SK-N-MC (cell line): ENCODE measurements at regions not wholly inside any gene's neighbourhood (a gene's known extent, or its start where the extent isn't known, plus 50 kb on each side); places are given as distances from the start of the nearest gene placed in this dataset.

Experiments used
- DNase-seq: peaks from one replicate; pipeline ENCODE4 v3.0.0-alpha.2; 2011; ENCODE audit warnings: low read depth, low spot score
- H3K27ac ChIP-seq: fragments of 200-600 bp; sonication (generic); 2 replicates; pipeline ENCODE4 v1.5.1; 2016; ENCODE audit warnings: mixed run types
- H3K36me3 ChIP-seq: fragments of 200-600 bp; sonication (generic); 2 replicates; pipeline ENCODE4 v1.6.1; 2017; ENCODE audit warnings: antibody characterized with exemption, low read length, mixed read lengths; ENCODE audit not compliant: insufficient read depth
- H3K4me3 ChIP-seq: fragments of 200-600 bp; sonication (generic); 2 replicates; pipeline ENCODE4 v1.5.1; 2016
- H3K9ac ChIP-seq: fragments of 200-600 bp; sonication (generic); 2 replicates; pipeline ENCODE4 v1.8.0; 2017; ENCODE audit warnings: mixed run types, mixed read lengths; ENCODE audit not compliant: insufficient read length
- H3K9me3 ChIP-seq: fragments of 200-600 bp; sonication (generic); 2 replicates; pipeline ENCODE4 v1.6.1; 2017; ENCODE audit warnings: low read depth, mild to moderate bottlenecking, antibody characterized with exemption, low read length, moderate library complexity, mixed read lengths
- EZH2 ChIP-seq: fragments of 200-600 bp; sonication (generic); IDR thresholded peaks from one replicate; pipeline ENCODE4 v1.6.1; 2017; ENCODE audit warnings: antibody characterized with exemption
- FOXP2 ChIP-seq: optimal IDR thresholded peaks from 2 replicates; pipeline ENCODE3; 2011; ENCODE audit warnings: mild to moderate bottlenecking, moderate library complexity; ENCODE audit not compliant: insufficient read depth; ENCODE audit errors: extremely low read length, control extremely low read depth
- POLR2AphosphoS5 ChIP-seq: IDR thresholded peaks from 2 replicates; pipeline ENCODE4 v1.6.1; 2012; ENCODE audit warnings: mild to moderate bottlenecking, low read depth, low read length, borderline replicate concordance

- no peak overlapping the region for H3K4me3 ChIP-seq
- H3K9ac ChIP-seq, result no peak overlapping the region
- no peaks in the 10 kb centered on the region for H3K9me3 ChIP-seq
- DNase-seq, result no peak
- no peak for TF ChIP-seq EZH2
- TF ChIP-seq POLR2AphosphoS5, result no peak
- TF ChIP-seq FOXP2, result no peak
- no peaks in the 10 kb centered on the region for H3K36me3 ChIP-seq
- no peak overlapping the region for H3K27ac ChIP-seq
Measured at GRCh38 chr11:8785998-8786397, 103.4 kb downstream of the RPL27A start.

- no peaks in the 10 kb centered on the region for H3K9me3 ChIP-seq
- no peak overlapping the region for H3K4me3 ChIP-seq
- no peak for DNase-seq
- no peaks in the 10 kb centered on the region for H3K36me3 ChIP-seq
- no peak for TF ChIP-seq POLR2AphosphoS5
- TF ChIP-seq FOXP2, result no peak
- TF ChIP-seq EZH2, result no peak
- no peak overlapping the region for H3K27ac ChIP-seq
- H3K9ac ChIP-seq, result no peak overlapping the region
Measured at GRCh38 chr11:8786933-8787332, 104.3 kb downstream of the RPL27A start.

DNA sequence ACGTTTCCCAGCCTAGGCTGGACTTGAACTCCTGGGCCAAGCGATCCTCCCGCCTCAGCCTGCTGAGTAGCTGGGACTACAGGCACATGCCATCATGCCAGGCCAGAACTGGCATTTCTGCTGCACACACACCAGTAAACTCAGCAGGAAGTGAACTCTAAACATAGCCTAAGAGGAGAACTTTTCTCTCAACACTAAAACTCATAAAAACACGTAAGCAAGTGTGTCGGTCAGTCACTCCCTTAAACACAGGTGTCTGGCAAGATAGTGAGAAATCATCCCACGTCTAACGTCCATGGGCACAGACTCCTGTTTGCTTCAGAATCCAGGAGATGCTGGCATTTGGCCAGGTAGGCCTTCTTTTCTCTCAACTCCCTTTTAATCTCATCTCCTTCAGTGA, 104.8 kb downstream of the RPL27A start:
- Histone ChIP-seq H3K9ac (no peak overlapping the region), H3K27ac (no peak overlapping the region), H3K9me3 (no peaks in the 10 kb centered on the region), H3K4me3 (no peak overlapping the region), H3K36me3 (no peaks in the 10 kb centered on the region)
- no peak for DNase-seq
- TF ChIP-seq POLR2AphosphoS5 (no peak), FOXP2 (no peak)

GRCh38 chr11:8788616-8789015, 106.0 kb downstream of the RPL27A start:
- no peak for DNase-seq
- no peaks in the 10 kb centered on the region for H3K36me3 ChIP-seq
- no peak for TF ChIP-seq POLR2AphosphoS5
- TF ChIP-seq FOXP2, result no peak
- no peak for TF ChIP-seq EZH2
- H3K9me3 ChIP-seq, result no peaks in the 10 kb centered on the region
- no peak overlapping the region for H3K9ac ChIP-seq
- no peak overlapping the region for H3K4me3 ChIP-seq
- no peak overlapping the region for H3K27ac ChIP-seq

DNA sequence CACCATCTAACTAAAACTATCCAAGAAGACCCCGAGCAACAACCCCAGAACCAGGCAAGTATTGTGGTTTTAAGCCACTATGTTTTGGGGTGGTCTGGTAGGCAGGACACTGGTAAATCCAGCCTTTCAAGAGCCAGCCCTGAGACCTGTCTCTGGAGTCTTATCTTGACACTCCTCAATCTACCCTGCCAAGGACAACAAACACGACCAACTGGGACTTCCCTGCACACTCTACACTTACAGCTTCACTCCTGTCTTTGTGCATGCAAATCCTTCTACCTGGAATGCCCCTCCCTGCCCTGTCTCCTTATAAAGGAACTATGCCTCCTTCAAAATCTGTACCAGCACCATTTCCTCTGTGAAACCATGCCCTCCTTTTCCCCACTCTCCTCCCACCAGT, 107.3 kb downstream of the RPL27A start:
- H3K27ac ChIP-seq, result no peak overlapping the region
- no peak for DNase-seq
- H3K36me3 ChIP-seq, result no peaks in the 10 kb centered on the region
- TF ChIP-seq FOXP2 (no peak), EZH2 (no peak), POLR2AphosphoS5 (no peak)
- no peaks in the 10 kb centered on the region for H3K9me3 ChIP-seq
- H3K9ac ChIP-seq, result no peak overlapping the region
- no peak overlapping the region for H3K4me3 ChIP-seq

DNA sequence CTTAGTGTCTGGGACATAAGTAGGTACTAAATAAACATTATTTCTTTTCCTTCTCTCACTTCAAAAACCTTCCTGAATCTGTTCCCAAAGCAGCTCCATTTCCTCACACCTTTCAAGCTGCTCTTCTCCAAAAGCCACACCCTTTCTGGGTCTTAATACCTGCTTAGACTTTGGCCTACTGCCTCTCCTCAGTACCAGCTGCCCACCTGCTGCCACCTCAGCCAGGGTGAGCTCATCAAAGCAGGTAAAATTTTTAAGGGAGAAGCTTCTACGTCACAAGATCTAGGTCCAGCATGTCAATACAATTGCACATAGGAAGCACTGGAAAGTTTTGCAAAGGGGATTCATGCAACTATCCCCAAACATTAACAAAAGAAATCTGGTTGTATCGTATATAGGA, 108.4 kb downstream of the RPL27A start:
- TF ChIP-seq FOXP2 (no peak), EZH2 (no peak), POLR2AphosphoS5 (no peak)
- Histone ChIP-seq H3K27ac (no peak overlapping the region), H3K36me3 (no peaks in the 10 kb centered on the region), H3K9ac (no peak overlapping the region), H3K9me3 (no peaks in the 10 kb centered on the region), H3K4me3 (no peak overlapping the region)
- DNase-seq, result no peak

GRCh38 chr11:8792710-8793109, 110.1 kb downstream of the RPL27A start:
- DNase-seq, result no peak

GRCh38 chr11:8793114-8793777, 110.7 kb downstream of the RPL27A start:
- no peak overlapping the region for H3K4me3 ChIP-seq

More at GRCh38 chr11:8792710-8793109, 110.1 kb downstream of the RPL27A start:
- Histone ChIP-seq H3K27ac (no peak overlapping the region), H3K9me3 (no peaks in the 10 kb centered on the region), H3K9ac (no peak overlapping the region), H3K4me3 (no peak overlapping the region), H3K36me3 (no peaks in the 10 kb centered on the region)
- TF ChIP-seq POLR2AphosphoS5 (no peak), EZH2 (no peak), FOXP2 (no peak)

DNA sequence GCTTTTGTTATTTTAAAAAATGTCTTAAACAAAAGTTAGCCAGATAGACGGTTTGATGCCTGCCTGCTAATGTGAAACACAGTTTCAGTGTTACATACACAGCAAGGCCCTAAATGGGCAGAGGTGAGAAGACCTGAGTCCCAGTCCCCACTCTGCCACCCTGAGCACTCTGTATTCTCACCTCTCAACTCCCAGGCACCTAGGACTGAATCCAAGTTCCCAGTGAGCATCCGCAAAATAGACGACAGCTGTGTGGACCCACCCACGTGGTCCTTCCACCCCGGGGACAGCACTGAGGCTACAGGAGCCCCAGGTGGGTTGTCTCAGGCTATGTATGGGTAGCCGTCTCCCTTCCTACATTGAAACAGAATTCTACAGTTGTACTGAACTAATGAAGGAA, 111.5 kb downstream of the RPL27A start:
- no peak overlapping the region for H3K9ac ChIP-seq
- no peak for TF ChIP-seq EZH2
- TF ChIP-seq POLR2AphosphoS5, result no peak
- no peak for TF ChIP-seq FOXP2
- H3K9me3 ChIP-seq, result no peaks in the 10 kb centered on the region
- no peak for DNase-seq
- H3K27ac ChIP-seq, result no peak overlapping the region
- H3K4me3 ChIP-seq, result no peak overlapping the region
- H3K36me3 ChIP-seq, result no peaks in the 10 kb centered on the region

More at GRCh38 chr11:8793114-8793777, 110.7 kb downstream of the RPL27A start:
- TF ChIP-seq FOXP2, result no peak
- no peak for TF ChIP-seq POLR2AphosphoS5
- no peak for TF ChIP-seq EZH2
- no peak for DNase-seq
- no peaks in the 10 kb centered on the region for H3K36me3 ChIP-seq
- H3K9me3 ChIP-seq, result no peaks in the 10 kb centered on the region
- H3K27ac ChIP-seq, result no peak overlapping the region
- no peak overlapping the region for H3K9ac ChIP-seq

- Histone ChIP-seq H3K4me3 (no peak overlapping the region), H3K36me3 (no peaks in the 10 kb centered on the region), H3K9me3 (no peaks in the 10 kb centered on the region), H3K27ac (no peak overlapping the region), H3K9ac (no peak overlapping the region)
- no peak for TF ChIP-seq FOXP2
- no peak for TF ChIP-seq EZH2
- TF ChIP-seq POLR2AphosphoS5, result no peak
- DNase-seq, result no peak
Measured at GRCh38 chr11:8794677-8795103, 112.1 kb downstream of the RPL27A start.
